GM12878 (cell line): ENCODE measurements at regions not wholly inside any gene's neighbourhood (a gene's known extent, or its start where the extent isn't known, plus 50 kb on each side); places are given as distances from the start of the nearest gene placed in this dataset.

Experiments
- ATAC-seq: fragments of 200-7000 bp; cut with Tn5 transposase; 3 replicates; pipeline ENCODE4 v1.9.1; 2020; ENCODE audit warnings: mild to moderate bottlenecking, moderate library complexity
- BruUV-seq: library from RNA; stranded (reverse); fragments of 400-500 nt; replicated peaks from 2 replicates; lab custom pipeline; 2021; lab: Mats Ljungman, UMichigan
- CTCF ChIA-PET: fragments of 300-600 bp; sonication (Branson Sonifier 250); formaldehyde crosslinking; extraction: SDS; loops from one replicate; lab custom pipeline; 2021; ENCODE audit warnings: inconsistent platforms; lab: Yijun Ruan, JAX
- POLR2A ChIA-PET: fragments of 350-600 bp; formaldehyde crosslinking; extraction: SDS; loops from one replicate; lab custom pipeline; 2021; ENCODE audit warnings: inconsistent platforms; lab: Charles Lee
- RAD21 ChIA-PET: fragments of 300-600 bp; sonication (Branson Sonifier 250); formaldehyde crosslinking; loops from one replicate; lab custom pipeline; 2023; ENCODE audit warnings: antibody characterized with exemption; ENCODE audit not compliant: unreplicated experiment; lab: Charles Lee
- SMC1A ChIA-PET: fragments of 300-600 bp; sonication (Branson Sonifier 250); formaldehyde crosslinking; loops from one replicate; lab custom pipeline; 2023; ENCODE audit not compliant: unreplicated experiment, uncharacterized antibody; lab: Charles Lee
- DNase-seq: peaks from one replicate; pipeline ENCODE4 v3.0.0-alpha.2; 2011; ENCODE audit warnings: low read depth, low spot score
- FAIRE-seq: peaks from 3 replicates; lab custom pipeline; 2011; peaks lifted over from hg19 to GRCh38; lab: Jason Lieb, UNC
- H2AFZ ChIP-seq: 2 replicates; pipeline ENCODE4 v1.6.0; 2011; ENCODE audit warnings: low read depth, low read length, control low read depth; ENCODE audit not compliant: control insufficient read depth
- H3K27ac ChIP-seq: 2 replicates; pipeline ENCODE4 v1.5.1; 2011; ENCODE audit warnings: control low read depth; ENCODE audit not compliant: control insufficient read depth, insufficient read depth
- H3K27me3 ChIP-seq, 2 experiments: replicated peaks in 1 of 2; 2 replicates each; pipeline versions ENCODE4 v1.6.0 to v1.6.1; 2011; ENCODE audit warnings: low read length in 1 of 2; ENCODE audit not compliant: control insufficient read depth in 2 of 2, insufficient read depth in 2 of 2
- H3K36me3 ChIP-seq, 2 experiments: 2 replicates each; pipeline ENCODE4 v1.5.1; 2011; ENCODE audit warnings: low read length in 1 of 2; ENCODE audit not compliant: control insufficient read depth in 2 of 2, insufficient read depth in 2 of 2
- H3K4me1 ChIP-seq: 2 replicates; pipeline ENCODE4 v1.6.1; 2011; ENCODE audit warnings: mild to moderate bottlenecking, low read length, moderate library complexity, mixed read lengths; ENCODE audit not compliant: control insufficient read depth, insufficient read depth
- H3K4me2 ChIP-seq: 2 replicates; pipeline ENCODE4 v1.6.0; 2011; ENCODE audit warnings: control low read depth; ENCODE audit not compliant: control insufficient read depth, insufficient read depth
- H3K4me3 ChIP-seq: fragments of 200-600 bp; sonication (generic); 2 replicates; pipeline ENCODE4 v1.5.1; 2016
- H3K79me2 ChIP-seq: 2 replicates; pipeline ENCODE4 v1.6.0; 2011; ENCODE audit warnings: low read length; ENCODE audit not compliant: control insufficient read depth, insufficient read depth
- H3K9ac ChIP-seq: 2 replicates; pipeline ENCODE4 v1.8.0; 2011; ENCODE audit warnings: low read length, control low read depth, mixed read lengths; ENCODE audit not compliant: control insufficient read depth, insufficient read depth
- H3K9me3 ChIP-seq: replicated peaks from 3 replicates; pipeline ENCODE4 v1.5.1; 2011; ENCODE audit warnings: mild to moderate bottlenecking, low read length; ENCODE audit not compliant: control insufficient read depth, insufficient read depth
- H4K20me1 ChIP-seq: 2 replicates; pipeline ENCODE4 v1.6.0; 2011; ENCODE audit not compliant: control insufficient read depth, insufficient read depth
- BACH1 ChIP-seq: fragments of 450-650 bp; IDR thresholded peaks from 2 replicates; pipeline ENCODE4 v1.6.1; 2017; ENCODE audit warnings: mild to moderate bottlenecking, borderline replicate concordance
- CEBPZ ChIP-seq: fragments of 150-350 bp; IDR thresholded peaks from 2 replicates; pipeline ENCODE4 v1.6.1; 2016; ENCODE audit warnings: low read depth, low read length
- EP300 ChIP-seq, 2 experiments: fragments of 150-350 bp in 1 of 2; IDR thresholded peaks; 2 replicates each; pipeline ENCODE4 v1.6.1; 2011 to 2012; ENCODE audit warnings: low read depth in 2 of 2, low read length in 2 of 2, borderline replicate concordance in 1 of 2, improper control_type of control experiment in 1 of 2, inconsistent platforms in 1 of 2; ENCODE audit not compliant: control insufficient read depth in 1 of 2
- FOS ChIP-seq: IDR thresholded peaks from 3 replicates; pipeline ENCODE4 v1.6.1; 2011; ENCODE audit warnings: borderline replicate concordance; ENCODE audit not compliant: insufficient read length; ENCODE audit errors: extremely low read depth
- GABPA ChIP-seq: IDR thresholded peaks from 2 replicates; pipeline ENCODE4 v1.6.1; 2014; ENCODE audit warnings: antibody characterized with exemption, low read depth, mild to moderate bottlenecking, inconsistent platforms
- IKZF2 ChIP-seq, 2 experiments: fragments of 450-650 bp; IDR thresholded peaks; 2 replicates each; pipeline ENCODE4 v1.6.1; 2017; ENCODE audit warnings: mild to moderate bottlenecking in 2 of 2, moderate library complexity in 2 of 2
- NBN ChIP-seq: fragments of 450-650 bp; IDR thresholded peaks from 2 replicates; pipeline ENCODE4 v1.6.1; 2016
- RELB ChIP-seq: fragments of 450-650 bp; IDR thresholded peaks from 2 replicates; pipeline ENCODE4 v1.6.1; 2017; ENCODE audit warnings: low read depth, mild to moderate bottlenecking, moderate library complexity
- SKIL ChIP-seq: fragments of 450-650 bp; IDR thresholded peaks from 2 replicates; pipeline ENCODE4 v1.6.1; 2017; ENCODE audit warnings: mild to moderate bottlenecking, low read depth, inconsistent platforms; ENCODE audit not compliant: poor library complexity, severe bottlenecking
- SMAD1 ChIP-seq: fragments of 450-650 bp; IDR thresholded peaks from 2 replicates; pipeline ENCODE4 v1.6.1; 2018; ENCODE audit warnings: mild to moderate bottlenecking, low read depth; ENCODE audit not compliant: partially characterized antibody
- SMC3 ChIP-seq: IDR thresholded peaks from 2 replicates; pipeline ENCODE4 v1.6.1; 2011; ENCODE audit warnings: low read length, improper control_type of control experiment, borderline replicate concordance
- WGBS: methylation state at CpG from one replicate; pipeline ENCODE4 v1.1.6; 2016; ENCODE audit warnings: low lambda C conversion rate; ENCODE audit not compliant: insufficient replicate concordance, insufficient coverage; ENCODE audit errors: missing lambda C conversion rate; 5-methylcytosine and 5-hydroxymethylcytosine counted together
- in situ Hi-C: fragments of 300-500 bp; cut with MboI; formaldehyde crosslinking; loops from 9 replicates; pipeline ENCODE4 v1.14.3; 2018; ENCODE audit warnings: mixed read lengths
- intact Hi-C: fragments of 100-400 bp; cut with micrococcal nuclease; formaldehyde crosslinking; loops from one replicate; pipeline ENCODE4 v1.14.2; 2022; ENCODE audit not compliant: unreplicated experiment

GRCh38 chr2:15999596-16000469 is 59.5 kb downstream of the MYCN start (continued):
- TF ChIP-seq GABPA: no peak
- TF ChIP-seq SKIL: no peak
- TF ChIP-seq SMC3: no peak
- TF ChIP-seq IKZF2 (IDR thresholded peaks at IDR 0.05): no peak
- no peak for TF ChIP-seq NBN
- TF ChIP-seq SMAD1: no peak
- TF ChIP-seq EP300 (IDR thresholded peaks at IDR 0.05; ENCODE audit: borderline replicate concordance in 1 of 2, control insufficient read depth in 1 of 2, low read depth in 2 of 2, low read length in 2 of 2): no peak
- no peak for TF ChIP-seq BACH1

GRCh38 chr2:15997728-15998280 is 57.5 kb downstream of the MYCN start:
- H3K9ac ChIP-seq: no peak overlapping the region
- TF ChIP-seq RELB (no peak), CEBPZ (no peak), FOS (no peak)
- no peaks in the 10 kb centered on the region for H3K9me3 ChIP-seq
- WGBS: 63% methylated on average over 2 of the region's 2 CpGs
- in situ Hi-C loops: no loop called here
- BruUV-seq: no TSS peak
- DNase-seq (no peak), ATAC-seq (no peak), FAIRE-seq (no peak)
- RAD21 ChIA-PET: no interaction called here
- intact Hi-C loops: no loop called here
- SMC1A ChIA-PET: no interaction called here
- H3K79me2 ChIP-seq: no peaks in the 10 kb centered on the region
- no peaks in the 10 kb centered on the region for H4K20me1 ChIP-seq
- no peak overlapping the region for H3K4me2 ChIP-seq
- H2AFZ ChIP-seq: no peak overlapping the region
- CTCF ChIA-PET: no interaction called here
- no peak overlapping the region for H3K27ac ChIP-seq
- POLR2A ChIA-PET: no interaction called here
- H3K27me3 ChIP-seq: peaks cover 2 to 4% of the 10 kb centered on the region in 2 experiments; a peak in 2 of 4 replicates
- no peaks in the 10 kb centered on the region for H3K36me3 ChIP-seq
- no peak overlapping the region for H3K4me3 ChIP-seq
- no peaks in the 10 kb centered on the region for H3K4me1 ChIP-seq
